Esophagus squamous epithelium (tissue), 4 donors: ENCODE measurements at regions not wholly inside any gene's neighbourhood (a gene's known extent, or its start where the extent isn't known, plus 50 kb on each side); places are given as distances from the start of the nearest gene placed in this dataset.

Source experiments
- POLR2A ChIP-seq, 4 donors: fragments of 450-650 bp; IDR thresholded peaks; one replicate each; pipeline ENCODE4 v1.6.1; 2017; ENCODE audit warnings: antibody characterized with exemption in 4 of 4, mild to moderate bottlenecking in 4 of 4, moderate library complexity in 3 of 4
- TF ChIP-seq, protein P1 (sequence below), 6 experiments: fragments of 450-650 bp in 4 of 6; fragments of 200-600 bp in 2 of 6; sonication (generic) in 2 of 6; IDR thresholded peaks; one replicate each; pipeline ENCODE4 v1.5.1; 2016 to 2019; ENCODE audit warnings: antibody characterized with exemption in 6 of 6, mild to moderate bottlenecking in 4 of 6, moderate library complexity in 4 of 6

DNA sequence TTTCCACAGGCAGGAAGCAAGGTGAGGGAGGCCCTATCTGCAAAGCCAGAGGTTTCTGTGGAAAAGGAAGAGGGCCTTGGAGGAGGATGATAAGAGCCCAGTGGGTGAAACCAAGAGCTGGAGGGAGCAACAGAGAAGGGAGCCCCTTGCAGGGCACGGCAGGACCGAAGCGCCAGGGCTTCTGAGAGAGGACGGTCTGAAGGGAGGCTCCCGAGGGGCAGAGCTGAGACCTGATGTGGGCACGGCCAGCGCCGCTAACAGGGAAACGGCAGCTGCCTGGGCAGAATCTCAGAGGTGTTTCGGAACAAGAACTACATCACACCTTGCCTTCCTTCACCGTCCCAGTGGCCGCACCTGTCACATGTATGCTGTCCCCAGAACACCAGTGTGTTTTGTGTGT lies 144.3 kb upstream of the ADARB2 start:
- TF ChIP-seq, protein P1, sequence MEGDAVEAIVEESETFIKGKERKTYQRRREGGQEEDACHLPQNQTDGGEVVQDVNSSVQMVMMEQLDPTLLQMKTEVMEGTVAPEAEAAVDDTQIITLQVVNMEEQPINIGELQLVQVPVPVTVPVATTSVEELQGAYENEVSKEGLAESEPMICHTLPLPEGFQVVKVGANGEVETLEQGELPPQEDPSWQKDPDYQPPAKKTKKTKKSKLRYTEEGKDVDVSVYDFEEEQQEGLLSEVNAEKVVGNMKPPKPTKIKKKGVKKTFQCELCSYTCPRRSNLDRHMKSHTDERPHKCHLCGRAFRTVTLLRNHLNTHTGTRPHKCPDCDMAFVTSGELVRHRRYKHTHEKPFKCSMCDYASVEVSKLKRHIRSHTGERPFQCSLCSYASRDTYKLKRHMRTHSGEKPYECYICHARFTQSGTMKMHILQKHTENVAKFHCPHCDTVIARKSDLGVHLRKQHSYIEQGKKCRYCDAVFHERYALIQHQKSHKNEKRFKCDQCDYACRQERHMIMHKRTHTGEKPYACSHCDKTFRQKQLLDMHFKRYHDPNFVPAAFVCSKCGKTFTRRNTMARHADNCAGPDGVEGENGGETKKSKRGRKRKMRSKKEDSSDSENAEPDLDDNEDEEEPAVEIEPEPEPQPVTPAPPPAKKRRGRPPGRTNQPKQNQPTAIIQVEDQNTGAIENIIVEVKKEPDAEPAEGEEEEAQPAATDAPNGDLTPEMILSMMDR (IDR thresholded peaks at IDR 0.05): no peak
- no peak for TF ChIP-seq POLR2A (IDR thresholded peaks at IDR 0.05)
